C4-2B (cell line): ENCODE measurements at regions not wholly inside any gene's neighbourhood (a gene's known extent, or its start where the extent isn't known, plus 50 kb on each side); places are given as distances from the start of the nearest gene placed in this dataset.

ENCODE experiments used
- CTCF ChIP-seq: fragments of 450-650 bp; conservative IDR thresholded peaks from 2 replicates; pipeline ENCODE4 v1.5.1; 2017; ENCODE audit warnings: mild to moderate bottlenecking
- ZFX ChIP-seq: fragments of 450-650 bp; IDR thresholded peaks from 2 replicates; pipeline ENCODE4 v1.6.1; 2017

- TF ChIP-seq CTCF = no peak
- no peak for TF ChIP-seq ZFX
Observed at GRCh38 chr5:2887481-2888348, 136.2 kb upstream of the IRX2 start.
